ENCODE measurements at regions not wholly inside any gene's neighbourhood (a gene's known extent, or its start where the extent isn't known, plus 50 kb on each side); places are given as distances from the start of the nearest gene placed in this dataset.
A peak's percentile ranks its signal among the peaks of the same experiment; 100 is the strongest.

- intact Hi-C loops (cut with micrococcal nuclease), result no loop called here
- CTCF ChIA-PET, result interaction anchor here (0.7 kb wide), 1 partner anchor 65 kb away, joined by 3 read pairs; no protein-coding TSS in a partner anchor
- H3K27me3 Mint-ChIP-seq (ENCODE audit: insufficient read depth, unreplicated experiment), result no peaks in the 10 kb centered on the region
- H3K4me3 Mint-ChIP-seq (ENCODE audit: unreplicated experiment), result no peak overlapping the region
- POLR2A ChIA-PET, result no interaction called here
- TF ChIP-seq CTCF (IDR thresholded peaks at IDR 0.05; ENCODE audit: unreplicated experiment), result no peak
- no peak overlapping the region for H3K27ac Mint-ChIP-seq (ENCODE audit: low read depth, unreplicated experiment)
- DNase-seq (ENCODE audit: unreplicated experiment), result no peak
- no peaks in the 10 kb centered on the region for H3K36me3 Mint-ChIP-seq (ENCODE audit: insufficient read depth, unreplicated experiment)
- H3K9me3 Mint-ChIP-seq (ENCODE audit: unreplicated experiment), result peaks cover 7% of the 10 kb centered on the region
- no peaks in the 10 kb centered on the region for H3K4me1 Mint-ChIP-seq (ENCODE audit: insufficient read depth, unreplicated experiment)
- no TSS peak for BruUV-seq (replicated peaks)
Measured at GRCh38 chr4:175441256-175441655, 370.8 kb downstream of the GPM6A start.

- BruUV-seq (replicated peaks), result no TSS peak
- Mint-ChIP-seq H3K36me3 (ENCODE audit: insufficient read depth, unreplicated experiment) (no peaks in the 10 kb centered on the region), H3K9me3 (ENCODE audit: unreplicated experiment) (no peaks in the 10 kb centered on the region), H3K27me3 (ENCODE audit: insufficient read depth, unreplicated experiment) (no peaks in the 10 kb centered on the region), H3K4me1 (ENCODE audit: insufficient read depth, unreplicated experiment) (no peaks in the 10 kb centered on the region), H3K4me3 (ENCODE audit: unreplicated experiment) (no peak overlapping the region), H3K27ac (ENCODE audit: low read depth, unreplicated experiment) (no peak overlapping the region)
- POLR2A ChIA-PET, result interaction anchor here (0.7 kb wide), 1 partner anchor 8 kb away, joined by 3 read pairs; no protein-coding TSS in a partner anchor
- DNase-seq (ENCODE audit: unreplicated experiment), result peak; percentile 8
- intact Hi-C loops (cut with micrococcal nuclease), result no loop called here
- TF ChIP-seq CTCF (IDR thresholded peaks at IDR 0.05; ENCODE audit: unreplicated experiment), result no peak
- CTCF ChIA-PET, result interaction anchor here (1.2 kb wide), 1 partner anchor 680 kb away, joined by 3 read pairs; no protein-coding TSS in a partner anchor
Measured at GRCh38 chr4:175443547-175443946, 368.5 kb downstream of the GPM6A start.

- ChIA-PET POLR2A (no interaction called here), CTCF (no interaction called here)
- no peak for DNase-seq (ENCODE audit: unreplicated experiment)
- Mint-ChIP-seq H3K27me3 (ENCODE audit: insufficient read depth, unreplicated experiment) (no peaks in the 10 kb centered on the region), H3K4me3 (ENCODE audit: unreplicated experiment) (no peak overlapping the region), H3K9me3 (ENCODE audit: unreplicated experiment) (no peaks in the 10 kb centered on the region), H3K36me3 (ENCODE audit: insufficient read depth, unreplicated experiment) (no peaks in the 10 kb centered on the region), H3K27ac (ENCODE audit: low read depth, unreplicated experiment) (no peak overlapping the region), H3K4me1 (ENCODE audit: insufficient read depth, unreplicated experiment) (no peaks in the 10 kb centered on the region)
- TF ChIP-seq CTCF (IDR thresholded peaks at IDR 0.05; ENCODE audit: unreplicated experiment), result no peak
- BruUV-seq (replicated peaks), result no TSS peak
- intact Hi-C loops (cut with micrococcal nuclease), result no loop called here
Measured at GRCh38 chr4:175444512-175444911, 367.6 kb downstream of the GPM6A start.

- Mint-ChIP-seq H3K27ac (ENCODE audit: low read depth, unreplicated experiment) (no peak overlapping the region), H3K4me3 (ENCODE audit: unreplicated experiment) (no peak overlapping the region), H3K9me3 (ENCODE audit: unreplicated experiment) (no peaks in the 10 kb centered on the region), H3K36me3 (ENCODE audit: insufficient read depth, unreplicated experiment) (no peaks in the 10 kb centered on the region), H3K27me3 (ENCODE audit: insufficient read depth, unreplicated experiment) (no peaks in the 10 kb centered on the region), H3K4me1 (ENCODE audit: insufficient read depth, unreplicated experiment) (no peaks in the 10 kb centered on the region)
- ChIA-PET CTCF (interaction anchor here (0.6 kb wide), 1 partner anchor 892 kb away, joined by 3 read pairs; no protein-coding TSS in a partner anchor), POLR2A (interaction anchor here (0.6 to 1.1 kb wide), 2 partner anchors 10 to 35 kb away, joined by 3 read pairs; no protein-coding TSS in a partner anchor)
- no TSS peak for BruUV-seq (replicated peaks)
- intact Hi-C loops (cut with micrococcal nuclease), result no loop called here
- no peak for DNase-seq (ENCODE audit: unreplicated experiment)
- TF ChIP-seq CTCF (IDR thresholded peaks at IDR 0.05; ENCODE audit: unreplicated experiment), result no peak
Measured at GRCh38 chr4:175447016-175447415, 365.0 kb downstream of the GPM6A start.
